HG03159 (cell line): ENCODE measurements at regions not wholly inside any gene's neighbourhood (a gene's known extent, or its start where the extent isn't known, plus 50 kb on each side); places are given as distances from the start of the nearest gene placed in this dataset.
"Not testable (repeated sequence)": the region's sequence is repeated elsewhere in the genome, so short reads cannot be mapped to it uniquely, and the experiment has no call there.

Source experiments
- ATAC-seq: cut with Tn5 transposase; IDR thresholded peaks from one replicate; pipeline ENCODE4 v1.9.1; 2021; ENCODE audit warnings: mild to moderate bottlenecking, moderate library complexity; ENCODE audit not compliant: unreplicated experiment

GRCh38 chr6:169985121-169986015, 233.9 kb downstream of the ERMARD start:
- ATAC-seq, result no peak

- ATAC-seq, result no peak
Measured at GRCh38 chr6:169984181-169985120, 233.0 kb downstream of the ERMARD start.

GRCh38 chr6:169983651-169984050, 232.2 kb downstream of the ERMARD start:
- ATAC-seq, result no peak

- no peak for ATAC-seq
Measured at GRCh38 chr6:169982461-169983386, 231.3 kb downstream of the ERMARD start.

- ATAC-seq, result no peak
Measured at GRCh38 chr6:169981969-169982368, 230.5 kb downstream of the ERMARD start.

DNA sequence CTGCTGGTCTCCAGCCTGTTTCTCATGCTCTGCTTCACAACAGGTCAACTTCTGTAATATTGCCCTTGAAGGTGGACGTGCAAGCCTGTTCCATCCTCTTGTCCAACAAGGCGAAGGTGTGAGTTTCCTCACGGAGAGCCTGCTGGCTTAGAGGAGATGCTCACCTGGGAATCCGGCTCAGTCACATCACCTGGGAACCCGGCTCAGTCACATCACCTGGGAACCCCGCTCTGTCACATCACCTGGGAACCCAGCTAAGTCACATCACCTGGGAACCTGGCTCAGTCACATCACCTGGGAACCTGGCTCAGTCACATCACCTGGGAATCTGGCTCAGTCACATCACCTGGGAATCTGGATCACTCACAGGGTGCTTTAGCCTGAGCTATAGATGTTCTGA, 230.1 kb downstream of the ERMARD start:
- ATAC-seq, result no peak

DNA sequence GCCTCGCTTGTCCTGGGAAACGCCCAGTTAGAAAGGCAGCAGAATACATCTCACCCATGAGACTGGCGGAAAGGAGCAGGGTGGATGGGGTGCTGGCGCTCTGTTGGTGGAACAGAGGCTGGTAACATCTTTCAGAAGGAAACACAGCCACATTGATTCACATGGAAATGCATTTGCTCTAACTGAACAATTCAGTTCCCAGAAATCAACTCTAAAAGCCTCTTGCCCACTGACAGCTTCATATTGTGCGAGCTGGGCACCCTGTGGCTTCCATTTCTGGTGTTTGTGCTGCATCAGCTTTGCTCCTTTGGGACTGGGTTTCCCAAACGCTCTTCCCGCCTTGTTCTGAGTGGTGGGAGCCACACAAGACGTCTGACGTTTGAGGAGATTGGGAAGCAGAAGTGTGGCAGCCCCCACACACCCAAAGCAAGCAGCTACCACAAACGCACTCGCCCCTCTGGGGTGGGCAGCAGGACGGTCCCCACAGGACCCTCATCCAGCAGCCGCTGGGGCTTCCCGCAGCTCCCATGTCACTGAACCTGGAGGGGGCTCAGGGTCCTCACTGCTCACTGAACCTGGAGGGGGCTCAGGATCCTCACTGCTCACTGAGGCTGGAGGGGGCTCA, 229.5 kb downstream of the ERMARD start:
- ATAC-seq, result no peak

- ATAC-seq, result no peak
Measured at GRCh38 chr6:169979873-169980432, 228.5 kb downstream of the ERMARD start.

GRCh38 chr6:169978615-169979161, 227.3 kb downstream of the ERMARD start:
- ATAC-seq, result no peak

DNA sequence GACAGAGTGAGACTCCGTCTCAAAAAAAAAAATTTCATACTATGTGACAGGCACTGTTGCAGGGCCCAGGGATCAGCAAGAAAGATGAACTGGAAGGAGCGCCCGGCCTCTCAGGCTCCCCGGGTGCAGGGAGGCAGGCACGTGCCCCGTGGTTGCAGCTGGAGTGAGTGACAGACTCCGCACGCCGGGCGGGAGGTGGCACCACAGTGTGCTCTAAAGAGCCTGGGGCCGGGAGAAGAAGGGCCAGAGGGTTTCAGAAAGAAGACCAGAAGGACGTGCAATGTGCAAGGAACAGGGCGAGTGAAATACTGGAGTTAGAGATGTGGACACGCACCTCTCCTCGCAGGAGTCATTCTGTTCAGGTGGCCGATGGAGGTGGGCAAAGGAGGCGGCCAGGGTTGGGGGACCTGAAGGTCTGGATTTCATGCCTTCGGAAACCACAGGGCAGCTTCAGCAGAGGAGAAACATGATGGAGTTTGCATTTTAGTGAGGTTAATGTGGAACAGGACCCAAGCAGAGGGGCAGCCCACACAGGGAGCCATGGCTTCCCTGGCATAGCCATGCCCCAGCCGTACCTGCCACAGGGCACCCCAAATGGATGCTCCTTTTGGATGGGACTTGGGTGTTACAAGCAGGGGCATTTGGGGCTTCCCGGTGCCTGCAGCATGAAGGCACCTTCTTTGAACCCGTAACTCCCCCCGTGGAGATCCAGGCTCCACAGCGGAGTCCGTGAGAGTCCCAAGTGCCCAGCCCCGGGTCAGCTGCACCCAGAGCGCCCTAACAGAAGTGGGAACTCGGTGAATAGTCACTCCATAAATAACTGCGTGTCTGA, 226.2 kb downstream of the ERMARD start:
- ATAC-seq, result no peak

GRCh38 chr6:169976301-169977081, 225.1 kb downstream of the ERMARD start:
- ATAC-seq, result no peak

GRCh38 chr6:169975701-169976100, 224.3 kb downstream of the ERMARD start:
- ATAC-seq, result no peak

GRCh38 chr6:169975286-169975685, 223.9 kb downstream of the ERMARD start:
- ATAC-seq, result no peak

DNA sequence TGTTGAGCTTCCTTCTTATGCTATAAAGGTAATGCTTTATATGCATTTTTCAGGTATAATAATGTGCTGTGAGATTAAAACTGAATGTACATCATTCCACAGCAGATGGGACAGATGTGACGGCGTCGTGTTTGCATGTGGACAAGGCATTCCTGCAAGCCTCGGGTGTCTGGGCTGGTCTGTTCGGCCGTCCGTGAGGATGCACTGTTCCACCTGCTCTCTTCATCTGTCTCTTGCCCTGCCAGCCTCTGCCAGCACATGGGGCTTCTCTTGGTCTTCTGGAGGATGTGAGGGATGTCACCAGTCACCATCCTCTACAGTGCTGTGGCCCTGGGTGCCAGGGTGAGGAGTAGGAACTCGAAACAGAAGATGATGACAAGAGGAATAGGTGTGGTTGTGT, 223.2 kb downstream of the ERMARD start:
- ATAC-seq, result no peak

- not testable (repeated sequence) for ATAC-seq
Measured at GRCh38 chr6:169973588-169974467, 222.4 kb downstream of the ERMARD start.

GRCh38 chr6:169972736-169973135, 221.3 kb downstream of the ERMARD start:
- no peak for ATAC-seq

DNA sequence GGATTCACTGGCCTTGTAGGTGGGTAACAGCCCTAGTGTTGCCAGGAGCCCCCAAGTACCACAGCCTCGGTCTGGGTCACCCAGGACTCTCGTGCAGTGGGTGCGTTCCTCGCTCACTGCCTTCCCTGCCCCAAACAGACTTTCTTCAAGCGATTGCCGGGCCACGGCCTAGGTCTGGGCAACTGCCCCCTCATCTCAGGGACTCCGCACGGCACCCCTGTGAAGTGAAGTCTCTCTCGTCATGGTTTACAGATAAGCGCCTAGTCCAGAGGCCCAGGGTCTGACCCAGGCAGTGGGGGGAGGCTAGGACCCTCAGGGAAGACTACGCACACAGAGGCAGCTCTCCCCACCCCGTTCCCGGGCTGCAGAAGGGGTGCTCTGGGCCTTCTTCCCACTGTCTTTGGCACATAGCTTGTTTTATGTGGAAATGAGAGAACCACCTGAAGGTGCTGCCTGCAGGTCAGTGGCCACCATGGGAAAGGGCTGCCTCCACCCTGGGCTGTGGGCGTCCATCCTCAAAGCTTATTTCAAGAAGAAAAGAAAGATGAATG, 220.8 kb downstream of the ERMARD start:
- ATAC-seq, result no peak
